ENCODE measurements at regions not wholly inside any gene's neighbourhood (a gene's known extent, or its start where the extent isn't known, plus 50 kb on each side); places are given as distances from the start of the nearest gene placed in this dataset.

DNA sequence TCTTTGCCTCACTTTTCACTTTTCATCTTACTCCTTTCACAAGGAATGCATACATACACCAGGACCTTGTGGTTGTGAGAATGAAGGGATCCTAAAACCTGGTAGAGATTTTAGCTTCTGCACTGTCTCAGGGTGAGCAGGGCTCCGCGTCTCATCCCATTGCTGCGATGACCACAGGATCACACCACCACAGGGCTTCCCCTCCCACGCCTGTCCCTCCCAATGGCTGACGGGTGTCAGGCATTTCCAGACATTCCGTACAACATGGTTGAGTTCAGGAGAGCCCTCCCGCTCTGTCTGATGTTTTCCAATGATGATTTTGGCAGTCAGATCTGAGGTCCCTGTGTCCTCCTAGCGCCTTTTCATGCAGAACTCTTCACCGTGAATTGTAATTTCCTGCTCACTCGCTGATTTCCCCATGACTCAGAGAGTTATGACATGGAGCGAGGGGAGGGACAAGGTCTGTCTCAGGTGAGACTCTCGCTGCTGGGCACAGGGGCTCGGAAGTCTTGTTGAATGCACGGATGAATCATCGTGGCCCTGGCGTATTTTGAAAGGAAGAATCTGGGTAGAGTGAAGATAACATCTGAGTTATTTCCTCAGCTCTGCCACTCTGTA lies 102.8 kb downstream of the TEX29 start:
- TF ChIP-seq, protein P1, sequence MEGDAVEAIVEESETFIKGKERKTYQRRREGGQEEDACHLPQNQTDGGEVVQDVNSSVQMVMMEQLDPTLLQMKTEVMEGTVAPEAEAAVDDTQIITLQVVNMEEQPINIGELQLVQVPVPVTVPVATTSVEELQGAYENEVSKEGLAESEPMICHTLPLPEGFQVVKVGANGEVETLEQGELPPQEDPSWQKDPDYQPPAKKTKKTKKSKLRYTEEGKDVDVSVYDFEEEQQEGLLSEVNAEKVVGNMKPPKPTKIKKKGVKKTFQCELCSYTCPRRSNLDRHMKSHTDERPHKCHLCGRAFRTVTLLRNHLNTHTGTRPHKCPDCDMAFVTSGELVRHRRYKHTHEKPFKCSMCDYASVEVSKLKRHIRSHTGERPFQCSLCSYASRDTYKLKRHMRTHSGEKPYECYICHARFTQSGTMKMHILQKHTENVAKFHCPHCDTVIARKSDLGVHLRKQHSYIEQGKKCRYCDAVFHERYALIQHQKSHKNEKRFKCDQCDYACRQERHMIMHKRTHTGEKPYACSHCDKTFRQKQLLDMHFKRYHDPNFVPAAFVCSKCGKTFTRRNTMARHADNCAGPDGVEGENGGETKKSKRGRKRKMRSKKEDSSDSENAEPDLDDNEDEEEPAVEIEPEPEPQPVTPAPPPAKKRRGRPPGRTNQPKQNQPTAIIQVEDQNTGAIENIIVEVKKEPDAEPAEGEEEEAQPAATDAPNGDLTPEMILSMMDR (IDR thresholded peaks at IDR 0.05) = no peak

DNA sequence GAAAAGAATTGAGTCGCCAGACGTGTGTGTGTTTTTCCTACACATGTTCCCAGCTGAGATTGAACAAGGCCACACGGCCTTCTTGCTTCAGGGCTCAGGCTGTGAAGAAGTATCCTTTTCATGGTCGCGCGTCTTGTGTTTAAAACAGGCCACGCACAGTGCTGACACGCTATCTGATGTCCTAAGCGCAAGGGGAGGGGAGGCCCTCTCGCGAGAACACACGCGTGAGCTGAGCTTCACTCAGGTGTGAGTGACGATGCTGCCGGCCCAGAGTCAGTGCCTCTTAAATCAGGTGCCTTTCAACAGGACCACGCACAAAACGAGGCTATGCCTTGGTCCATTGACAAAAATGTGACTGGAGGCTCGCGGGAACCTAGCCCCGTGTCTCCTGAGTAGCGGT lies 103.7 kb downstream of the TEX29 start:
- TF ChIP-seq, protein P1 (IDR thresholded peaks at IDR 0.05) = no peak

DNA sequence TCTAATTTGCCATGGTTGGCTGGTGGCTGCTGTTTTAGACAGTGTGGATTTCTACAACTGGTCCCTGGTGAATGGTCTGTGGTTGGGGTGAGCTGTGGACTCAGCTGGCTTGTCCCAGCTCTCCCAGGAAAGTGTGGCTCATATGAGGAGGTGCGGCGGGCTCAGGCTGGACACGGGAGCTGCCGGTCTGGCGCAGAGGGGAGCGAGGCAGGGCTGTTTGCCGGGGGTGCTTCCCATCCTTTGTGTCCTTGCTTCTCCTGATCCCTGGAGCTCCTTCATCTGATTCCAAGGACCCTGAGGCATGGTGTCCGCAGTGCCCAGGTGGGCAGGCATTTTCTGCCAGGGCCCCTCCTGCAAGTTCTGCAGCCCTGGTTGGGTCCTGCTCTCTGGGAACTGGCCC lies 104.9 kb downstream of the TEX29 start:
- TF ChIP-seq, protein P1 (IDR thresholded peaks at IDR 0.05) = no peak

DNA sequence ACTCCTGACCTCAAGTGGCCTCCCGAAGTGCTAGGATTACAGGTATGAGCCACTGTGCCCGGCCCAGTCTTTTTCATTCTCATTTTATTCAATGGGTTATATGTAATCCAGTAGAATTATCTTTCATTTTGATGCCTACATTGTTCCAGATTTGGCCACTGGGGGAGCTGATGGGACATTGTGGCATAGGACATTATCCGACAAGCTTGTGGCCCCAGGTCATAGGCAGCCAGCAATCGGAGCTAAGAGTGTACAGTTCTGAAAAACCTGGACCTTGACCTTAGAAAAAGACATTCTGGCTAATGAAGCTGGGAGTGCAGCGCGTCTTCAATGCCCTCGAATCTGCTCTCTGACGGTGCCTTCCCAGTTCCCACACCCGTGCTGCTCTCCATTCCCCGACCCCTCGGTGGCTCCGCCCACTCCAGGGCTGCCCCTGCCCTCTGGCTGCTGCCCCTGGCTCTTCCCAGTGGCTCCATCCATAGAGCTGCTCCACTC lies 108.7 kb downstream of the TEX29 start:
- TF ChIP-seq, protein P1 (IDR thresholded peaks at IDR 0.05) = peak; percentile 62

DNA sequence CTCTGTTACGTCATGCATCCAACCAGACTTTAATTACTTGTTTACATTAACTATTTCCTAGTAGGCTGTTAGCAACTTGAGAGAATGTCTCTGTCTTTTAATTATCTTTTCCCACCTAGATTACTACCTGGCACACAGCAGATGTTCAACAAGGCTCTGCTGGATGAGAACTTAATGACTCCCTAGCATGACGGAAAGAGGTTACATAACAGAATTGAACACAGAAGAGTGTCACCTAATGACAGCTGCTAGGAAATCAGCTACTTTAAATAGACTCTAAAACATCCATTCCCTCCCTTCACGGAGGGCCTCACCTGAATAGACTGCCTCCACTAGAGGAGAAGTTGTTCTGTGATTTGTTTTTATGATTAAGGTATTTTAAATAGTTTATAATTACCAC lies 110.8 kb downstream of the TEX29 start:
- TF ChIP-seq, protein P1 (IDR thresholded peaks at IDR 0.05) = no peak

GRCh38 chr13:111434578-111435159 lies 114.2 kb downstream of the TEX29 start:
- TF ChIP-seq, protein P1 (IDR thresholded peaks at IDR 0.05) = no peak

GRCh38 chr13:111436446-111436845 lies 116.0 kb downstream of the TEX29 start:
- TF ChIP-seq, protein P1 (IDR thresholded peaks at IDR 0.05) = no peak
